ENCODE measurements at regions not wholly inside any gene's neighbourhood (a gene's known extent, or its start where the extent isn't known, plus 50 kb on each side); places are given as distances from the start of the nearest gene placed in this dataset.
"Not testable (repeated sequence)": the region's sequence is repeated elsewhere in the genome, so short reads cannot be mapped to it uniquely, and the experiment has no call there.

GRCh38 chr3:162721736-162722135, 1225.1 kb downstream of the OTOL1 start:
- no peak for DNase-seq (ENCODE audit: low spot score)

GRCh38 chr3:162722337-162722736, 1225.7 kb downstream of the OTOL1 start:
- DNase-seq (ENCODE audit: low spot score), result no peak

- not testable (repeated sequence) for DNase-seq (ENCODE audit: low spot score)
These were observed 1226.2 kb downstream of the OTOL1 start for GRCh38 chr3:162722796-162723195.

- no peak for DNase-seq (ENCODE audit: low spot score)
These were observed 1233.1 kb downstream of the OTOL1 start for GRCh38 chr3:162729686-162730085.

GRCh38 chr3:162731961-162732360, 1235.4 kb downstream of the OTOL1 start:
- not testable (repeated sequence) for DNase-seq (ENCODE audit: low spot score)

- DNase-seq (ENCODE audit: low spot score), result no peak
These were observed 1242.2 kb downstream of the OTOL1 start for GRCh38 chr3:162738784-162739183.

GRCh38 chr3:162740941-162741596, 1244.5 kb downstream of the OTOL1 start:
- DNase-seq (ENCODE audit: low spot score), result no peak

GRCh38 chr3:162742159-162742717, 1245.6 kb downstream of the OTOL1 start:
- DNase-seq (ENCODE audit: low spot score), result no peak

GRCh38 chr3:162743091-162743490, 1246.5 kb downstream of the OTOL1 start:
- no peak for DNase-seq (ENCODE audit: low spot score)

GRCh38 chr3:162760789-162761188, 1264.2 kb downstream of the OTOL1 start:
- DNase-seq (ENCODE audit: low spot score), result no peak

- DNase-seq (ENCODE audit: low spot score), result no peak
These were observed 1267.6 kb downstream of the OTOL1 start for GRCh38 chr3:162764051-162764807.

- DNase-seq (ENCODE audit: low spot score), result no peak
These were observed 1268.1 kb downstream of the OTOL1 start for GRCh38 chr3:162764808-162765071.

- DNase-seq (ENCODE audit: low spot score), result no peak
These were observed 1268.9 kb downstream of the OTOL1 start for GRCh38 chr3:162765524-162765923.

GRCh38 chr3:162769564-162769963, 1273.0 kb downstream of the OTOL1 start:
- no peak for DNase-seq (ENCODE audit: low spot score)

- no peak for DNase-seq (ENCODE audit: low spot score)
These were observed 1273.9 kb downstream of the OTOL1 start for GRCh38 chr3:162770551-162770950.

GRCh38 chr3:162774613-162775100, 1278.0 kb downstream of the OTOL1 start:
- DNase-seq (ENCODE audit: low spot score), result no peak

- no peak for DNase-seq (ENCODE audit: low spot score)
These were observed 1279.5 kb downstream of the OTOL1 start for GRCh38 chr3:162776148-162776547.

- no peak for DNase-seq (ENCODE audit: low spot score)
These were observed 1280.5 kb downstream of the OTOL1 start for GRCh38 chr3:162777118-162777517.

GRCh38 chr3:162780313-162780712, 1283.7 kb downstream of the OTOL1 start:
- DNase-seq (ENCODE audit: low spot score), result no peak

- DNase-seq (ENCODE audit: low spot score), result no peak
These were observed 1303.3 kb downstream of the OTOL1 start for GRCh38 chr3:162799910-162800309.

GRCh38 chr3:162802228-162802965, 1305.8 kb downstream of the OTOL1 start:
- DNase-seq (ENCODE audit: low spot score), result no peak

GRCh38 chr3:162810776-162811175, 1314.2 kb downstream of the OTOL1 start:
- DNase-seq (ENCODE audit: low spot score), result no peak

Data from germinal center (tissue), 1 donor.